ENCODE measurements at regions not wholly inside any gene's neighbourhood (a gene's known extent, or its start where the extent isn't known, plus 50 kb on each side); places are given as distances from the start of the nearest gene placed in this dataset.

- Histone ChIP-seq H3K27me3 (ENCODE audit: insufficient read depth, low read length) (no peaks in the 10 kb centered on the region), H3K4me1 (ENCODE audit: control insufficient read depth in 1 of 2, insufficient read depth in 2 of 2, low read length in 2 of 2) (peaks cover 0 to 7% of the 10 kb centered on the region in 2 experiments; a peak in 2 of 4 replicates), H2AFZ (ENCODE audit: low read depth, low read length, poor library complexity, severe bottlenecking) (no peak overlapping the region), H4K20me1 (ENCODE audit: insufficient read depth) (no peaks in the 10 kb centered on the region), H3K9ac (ENCODE audit: low read length) (no peak overlapping the region), H3K4me2 (ENCODE audit: low read length) (no peak overlapping the region), H3K27ac (ENCODE audit: low read depth, low read length) (no peak overlapping the region), H3K79me2 (ENCODE audit: insufficient read depth, low read length) (no peaks in the 10 kb centered on the region), H3K9me3 (ENCODE audit: control insufficient read depth in 1 of 2, insufficient read depth in 1 of 2, low read depth in 1 of 2, low read length in 2 of 2) (no peaks in the 10 kb centered on the region), H3K36me3 (ENCODE audit: control insufficient read depth in 1 of 2, insufficient read depth in 2 of 2, low read length in 2 of 2) (no peaks in the 10 kb centered on the region), H3K9me2 (ENCODE audit: insufficient read depth) (no peaks in the 10 kb centered on the region), H3K4me3 (replicated peaks in 1 of 2; ENCODE audit: low read depth in 1 of 2, low read length in 2 of 2) (no peak overlapping the region)
- no peak for TF ChIP-seq MAX (IDR thresholded peaks at IDR 0.05)
- TF ChIP-seq, protein P1, sequence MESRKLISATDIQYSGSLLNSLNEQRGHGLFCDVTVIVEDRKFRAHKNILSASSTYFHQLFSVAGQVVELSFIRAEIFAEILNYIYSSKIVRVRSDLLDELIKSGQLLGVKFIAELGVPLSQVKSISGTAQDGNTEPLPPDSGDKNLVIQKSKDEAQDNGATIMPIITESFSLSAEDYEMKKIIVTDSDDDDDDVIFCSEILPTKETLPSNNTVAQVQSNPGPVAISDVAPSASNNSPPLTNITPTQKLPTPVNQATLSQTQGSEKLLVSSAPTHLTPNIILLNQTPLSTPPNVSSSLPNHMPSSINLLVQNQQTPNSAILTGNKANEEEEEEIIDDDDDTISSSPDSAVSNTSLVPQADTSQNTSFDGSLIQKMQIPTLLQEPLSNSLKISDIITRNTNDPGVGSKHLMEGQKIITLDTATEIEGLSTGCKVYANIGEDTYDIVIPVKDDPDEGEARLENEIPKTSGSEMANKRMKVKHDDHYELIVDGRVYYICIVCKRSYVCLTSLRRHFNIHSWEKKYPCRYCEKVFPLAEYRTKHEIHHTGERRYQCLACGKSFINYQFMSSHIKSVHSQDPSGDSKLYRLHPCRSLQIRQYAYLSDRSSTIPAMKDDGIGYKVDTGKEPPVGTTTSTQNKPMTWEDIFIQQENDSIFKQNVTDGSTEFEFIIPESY (IDR thresholded peaks at IDR 0.05; ENCODE audit: extremely low read depth, insufficient replicate concordance, low read length), result no peak
- no TSS peak for BruUV-seq (replicated peaks)
- POLR2A ChIA-PET, result no interaction called here
- RAD21 ChIA-PET (ENCODE audit: low non-redundant PET in 1 of 2, low total read pairs in 2 of 2, uncharacterized antibody in 2 of 2, unreplicated experiment in 2 of 2), result no interaction called here
- intact Hi-C loops (cut with micrococcal nuclease), result no loop called here
- ATAC-seq, result no peak
- no peak for DNase-seq (ENCODE audit: low read depth, low spot score)
- CTCF ChIA-PET, result no interaction called here
Observed at GRCh38 chr17:36878216-36878615, 59.1 kb upstream of the LHX1 start.

DNA sequence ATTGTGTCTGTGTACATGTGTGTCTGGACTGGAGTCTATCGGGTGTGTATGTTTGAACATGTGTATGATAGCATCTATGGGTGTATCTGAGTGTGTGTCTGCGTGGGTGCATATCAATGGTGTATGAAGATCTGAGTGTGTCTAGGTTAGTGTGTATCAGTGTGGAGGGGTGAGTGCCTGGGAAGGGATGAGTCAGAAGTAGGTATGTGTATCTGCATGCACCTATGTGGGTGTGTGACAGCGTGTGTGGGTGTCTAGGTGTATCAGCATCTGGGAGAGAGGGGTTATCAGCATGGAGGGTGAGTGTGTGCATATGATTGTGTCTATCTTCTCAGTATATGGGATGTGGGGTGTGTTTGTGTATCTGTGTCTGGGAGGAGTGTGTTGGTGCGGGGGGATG, 58.2 kb upstream of the LHX1 start:
- peaks cover 0 to 7% of the 10 kb centered on the region in 2 experiments; a peak in 2 of 4 replicates for H3K4me1 ChIP-seq (ENCODE audit: control insufficient read depth in 1 of 2, insufficient read depth in 2 of 2, low read length in 2 of 2)
- no peak overlapping the region for H3K4me3 ChIP-seq (replicated peaks in 1 of 2; ENCODE audit: low read depth in 1 of 2, low read length in 2 of 2)
- RAD21 ChIA-PET (ENCODE audit: low non-redundant PET in 1 of 2, low total read pairs in 2 of 2, uncharacterized antibody in 2 of 2, unreplicated experiment in 2 of 2), result no interaction called here
- no peak overlapping the region for H3K4me2 ChIP-seq (ENCODE audit: low read length)
- intact Hi-C loops (cut with micrococcal nuclease), result no loop called here
- H3K9ac ChIP-seq (ENCODE audit: low read length), result no peak overlapping the region
- ATAC-seq, result no peak; the same call in 1 of the 2 replicates
- no peak for DNase-seq (ENCODE audit: low read depth, low spot score)
- H2AFZ ChIP-seq (ENCODE audit: low read depth, low read length, poor library complexity, severe bottlenecking), result no peak overlapping the region
- H4K20me1 ChIP-seq (ENCODE audit: insufficient read depth), result no peaks in the 10 kb centered on the region
- H3K27me3 ChIP-seq (ENCODE audit: insufficient read depth, low read length), result no peaks in the 10 kb centered on the region
- no peaks in the 10 kb centered on the region for H3K9me2 ChIP-seq (ENCODE audit: insufficient read depth)
- H3K27ac ChIP-seq (ENCODE audit: low read depth, low read length), result no peak overlapping the region
- POLR2A ChIA-PET, result no interaction called here
- no TSS peak for BruUV-seq (replicated peaks)
- CTCF ChIA-PET, result no interaction called here
- H3K9me3 ChIP-seq (ENCODE audit: control insufficient read depth in 1 of 2, insufficient read depth in 1 of 2, low read depth in 1 of 2, low read length in 2 of 2), result no peaks in the 10 kb centered on the region
- no peaks in the 10 kb centered on the region for H3K79me2 ChIP-seq (ENCODE audit: insufficient read depth, low read length)
- no peaks in the 10 kb centered on the region for H3K36me3 ChIP-seq (ENCODE audit: control insufficient read depth in 1 of 2, insufficient read depth in 2 of 2, low read length in 2 of 2)
- TF ChIP-seq TCF7L2 (IDR thresholded peaks at IDR 0.05; ENCODE audit: borderline replicate concordance, extremely low read depth, insufficient read depth, insufficient read length) (no peak), ZFX (IDR thresholded peaks at IDR 0.05) (no peak), YY1 (IDR thresholded peaks at IDR 0.05; ENCODE audit: extremely low read depth, insufficient replicate concordance, low read depth, low read length) (no peak), EZH2phosphoT487 (IDR thresholded peaks at IDR 0.05; ENCODE audit: borderline replicate concordance) (no peak), SP1 (IDR thresholded peaks at IDR 0.05; ENCODE audit: low read depth) (no peak), EZH2 (IDR thresholded peaks at IDR 0.05) (no peak), JUND (IDR thresholded peaks at IDR 0.05) (no peak), EGR1 (IDR thresholded peaks at IDR 0.05; ENCODE audit: low read depth) (no peak), FOSL1 (IDR thresholded peaks at IDR 0.05; ENCODE audit: low read depth) (no peak), CEBPB (IDR thresholded peaks at IDR 0.05; ENCODE audit: low read depth) (no peak), CBX3 (IDR thresholded peaks at IDR 0.05; ENCODE audit: low read depth) (no peak), ELF1 (IDR thresholded peaks at IDR 0.05; ENCODE audit: borderline replicate concordance, low read depth) (no peak), POLR2A (IDR thresholded peaks at IDR 0.05; ENCODE audit: borderline replicate concordance, extremely low read depth, insufficient read depth, insufficient read length) (no peak), ZNF274 (IDR thresholded peaks at IDR 0.05; ENCODE audit: low read depth, low read length) (no peak)
- TF ChIP-seq, protein P2, sequence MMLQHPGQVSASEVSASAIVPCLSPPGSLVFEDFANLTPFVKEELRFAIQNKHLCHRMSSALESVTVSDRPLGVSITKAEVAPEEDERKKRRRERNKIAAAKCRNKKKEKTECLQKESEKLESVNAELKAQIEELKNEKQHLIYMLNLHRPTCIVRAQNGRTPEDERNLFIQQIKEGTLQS (IDR thresholded peaks at IDR 0.05), result no peak
- TF ChIP-seq, protein P3, sequence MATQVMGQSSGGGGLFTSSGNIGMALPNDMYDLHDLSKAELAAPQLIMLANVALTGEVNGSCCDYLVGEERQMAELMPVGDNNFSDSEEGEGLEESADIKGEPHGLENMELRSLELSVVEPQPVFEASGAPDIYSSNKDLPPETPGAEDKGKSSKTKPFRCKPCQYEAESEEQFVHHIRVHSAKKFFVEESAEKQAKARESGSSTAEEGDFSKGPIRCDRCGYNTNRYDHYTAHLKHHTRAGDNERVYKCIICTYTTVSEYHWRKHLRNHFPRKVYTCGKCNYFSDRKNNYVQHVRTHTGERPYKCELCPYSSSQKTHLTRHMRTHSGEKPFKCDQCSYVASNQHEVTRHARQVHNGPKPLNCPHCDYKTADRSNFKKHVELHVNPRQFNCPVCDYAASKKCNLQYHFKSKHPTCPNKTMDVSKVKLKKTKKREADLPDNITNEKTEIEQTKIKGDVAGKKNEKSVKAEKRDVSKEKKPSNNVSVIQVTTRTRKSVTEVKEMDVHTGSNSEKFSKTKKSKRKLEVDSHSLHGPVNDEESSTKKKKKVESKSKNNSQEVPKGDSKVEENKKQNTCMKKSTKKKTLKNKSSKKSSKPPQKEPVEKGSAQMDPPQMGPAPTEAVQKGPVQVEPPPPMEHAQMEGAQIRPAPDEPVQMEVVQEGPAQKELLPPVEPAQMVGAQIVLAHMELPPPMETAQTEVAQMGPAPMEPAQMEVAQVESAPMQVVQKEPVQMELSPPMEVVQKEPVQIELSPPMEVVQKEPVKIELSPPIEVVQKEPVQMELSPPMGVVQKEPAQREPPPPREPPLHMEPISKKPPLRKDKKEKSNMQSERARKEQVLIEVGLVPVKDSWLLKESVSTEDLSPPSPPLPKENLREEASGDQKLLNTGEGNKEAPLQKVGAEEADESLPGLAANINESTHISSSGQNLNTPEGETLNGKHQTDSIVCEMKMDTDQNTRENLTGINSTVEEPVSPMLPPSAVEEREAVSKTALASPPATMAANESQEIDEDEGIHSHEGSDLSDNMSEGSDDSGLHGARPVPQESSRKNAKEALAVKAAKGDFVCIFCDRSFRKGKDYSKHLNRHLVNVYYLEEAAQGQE (IDR thresholded peaks at IDR 0.05; ENCODE audit: low read depth), result no peak
